ENCODE measurements at regions not wholly inside any gene's neighbourhood (a gene's known extent, or its start where the extent isn't known, plus 50 kb on each side); places are given as distances from the start of the nearest gene placed in this dataset.
"Not testable (repeated sequence)": the region's sequence is repeated elsewhere in the genome, so short reads cannot be mapped to it uniquely, and the experiment has no call there.

DNA sequence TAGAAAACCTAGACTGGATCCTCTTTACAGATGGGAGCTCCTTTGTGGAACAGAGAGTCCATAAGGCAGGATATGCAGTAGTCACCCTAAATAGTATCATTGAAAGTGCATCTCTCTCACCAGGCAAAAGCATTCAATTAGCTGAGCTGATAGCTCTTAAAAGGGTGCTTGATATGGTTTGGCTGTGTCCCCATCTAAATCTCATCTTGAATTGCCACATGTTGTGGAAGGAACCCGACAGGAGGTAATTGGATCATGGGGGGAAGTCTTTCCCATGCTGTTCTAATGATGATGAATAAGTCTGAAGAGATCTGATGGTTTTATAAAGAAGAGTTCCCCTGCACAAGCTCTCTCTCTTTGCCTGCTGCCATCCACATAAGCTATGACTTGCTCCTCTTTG lies 96.2 kb upstream of the RMP24 start:
- no peak for DNase-seq

GRCh38 chr18:35880788-35881455 lies 91.6 kb upstream of the RMP24 start:
- no peak for DNase-seq

DNA sequence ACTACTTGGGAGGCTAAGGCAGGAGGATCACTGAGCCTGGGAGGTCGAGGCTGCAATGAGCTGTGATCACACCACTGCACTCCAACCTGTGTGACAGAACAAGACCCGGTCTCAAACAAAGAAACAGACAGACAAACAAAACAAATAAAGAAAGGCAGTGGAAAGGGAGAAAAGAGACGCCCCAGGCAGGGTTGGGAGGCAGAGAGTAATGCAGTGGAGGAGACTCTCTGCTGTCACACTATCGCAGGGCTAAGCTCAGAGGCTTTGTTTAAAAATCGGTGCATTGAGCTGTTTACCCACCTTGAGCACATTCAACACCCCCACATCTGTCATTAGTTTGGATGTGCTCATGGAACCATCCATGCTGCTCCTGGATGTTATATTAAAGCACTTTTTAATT lies 84.2 kb upstream of the RMP24 start:
- no peak for DNase-seq

DNA sequence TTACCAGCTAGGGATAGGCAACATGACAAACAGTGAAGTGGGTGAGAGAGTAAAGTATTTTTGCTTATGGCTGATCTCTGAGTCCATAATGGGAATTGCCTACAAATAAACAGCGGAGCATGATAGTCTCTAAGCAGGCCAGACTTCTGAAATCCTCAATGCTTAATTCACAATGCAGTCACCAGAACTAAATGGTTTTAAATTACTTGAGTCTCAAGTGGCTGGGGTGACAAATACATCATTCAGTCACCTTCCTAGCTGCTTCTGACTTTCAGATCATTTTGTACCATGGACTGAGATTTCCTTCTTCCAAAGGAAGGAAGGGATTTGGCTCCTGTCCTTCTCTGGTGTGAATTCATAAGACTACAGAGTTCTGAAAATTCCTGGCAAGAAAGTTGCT lies 82.8 kb upstream of the RMP24 start:
- DNase-seq = no peak

DNA sequence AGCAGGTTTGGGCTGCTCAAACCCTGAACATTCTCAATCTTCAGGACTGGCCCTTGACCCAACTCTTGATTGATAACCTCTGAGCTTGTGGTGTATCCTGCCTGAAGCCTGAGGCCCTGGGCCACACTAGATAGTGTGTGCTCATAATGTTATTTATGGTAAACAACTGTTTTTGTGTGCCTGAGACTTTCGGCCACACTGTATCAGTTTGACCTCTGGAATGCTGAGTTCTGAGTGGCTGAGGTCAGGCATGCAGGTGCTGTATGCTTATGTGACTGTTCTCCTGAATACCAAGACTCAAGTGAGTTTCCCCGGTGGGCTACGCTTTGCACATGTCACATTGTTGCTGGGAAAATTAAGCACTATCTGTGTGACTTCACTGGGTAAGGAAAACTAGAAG lies 82.2 kb upstream of the RMP24 start:
- DNase-seq = no peak

GRCh38 chr18:35892118-35892517 lies 80.4 kb upstream of the RMP24 start:
- no peak for DNase-seq

DNA sequence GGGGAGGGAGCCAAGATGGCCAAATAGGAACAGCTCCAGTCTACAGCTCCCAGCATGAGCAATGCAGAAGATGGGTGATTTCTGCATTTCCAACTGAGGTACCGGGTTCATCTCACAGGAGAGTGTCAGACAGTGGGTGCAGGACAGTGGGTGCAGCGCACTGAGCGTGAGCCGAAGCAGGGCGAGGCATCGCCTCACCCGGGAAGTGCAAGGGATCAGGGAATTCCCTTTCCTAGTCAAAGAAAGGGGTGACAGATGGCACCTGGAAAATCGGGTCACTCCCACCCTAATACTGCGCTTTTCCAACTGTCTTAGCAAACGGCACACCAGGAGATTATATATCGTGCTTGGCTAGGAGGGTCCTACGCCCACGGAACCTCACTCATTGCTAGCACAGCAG lies 75.0 kb upstream of the RMP24 start:
- not testable (repeated sequence) for DNase-seq

GRCh38 chr18:35904389-35905037 lies 68.0 kb upstream of the RMP24 start:
- no peak for DNase-seq

DNA sequence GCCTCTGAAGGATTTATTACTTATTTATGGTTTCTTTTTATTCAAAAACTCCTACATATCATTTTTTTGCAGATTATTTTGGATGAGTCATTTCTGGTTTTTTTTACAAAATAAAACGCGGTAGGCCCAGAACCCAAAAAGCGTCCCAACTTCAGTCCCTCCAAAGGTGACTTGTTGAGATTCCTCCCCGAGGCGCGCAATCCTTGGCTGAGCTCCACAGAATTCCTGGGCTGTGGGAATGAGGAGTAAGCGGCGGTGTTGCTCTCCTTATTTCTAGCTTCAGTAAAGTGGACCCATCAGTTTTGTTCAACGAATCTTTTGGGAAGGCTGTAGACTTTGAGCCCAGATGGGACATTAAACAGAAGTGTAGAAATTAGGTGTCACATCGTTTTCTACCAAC lies 67.0 kb upstream of the RMP24 start:
- no peak for DNase-seq

DNA sequence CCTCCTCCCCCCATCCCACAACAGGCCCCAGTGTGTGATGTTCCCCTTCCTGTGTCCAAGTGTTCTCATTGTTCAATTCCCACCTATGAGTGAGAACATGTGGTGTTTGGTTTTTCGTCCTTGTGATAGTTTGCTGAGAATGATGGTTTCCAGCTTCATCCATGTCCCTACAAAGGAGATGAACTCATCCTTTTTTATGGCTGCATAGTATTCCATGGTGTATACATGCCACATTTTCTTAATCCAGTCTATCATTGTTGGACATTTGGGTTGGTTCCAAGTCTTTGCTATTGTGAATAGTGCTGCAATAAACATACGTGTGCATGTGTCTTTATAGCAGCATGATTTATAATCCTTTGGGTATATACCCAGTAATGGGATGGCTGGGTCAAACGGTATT lies 66.2 kb upstream of the RMP24 start:
- not testable (repeated sequence) for DNase-seq

GRCh38 chr18:35910327-35910726 lies 62.2 kb upstream of the RMP24 start:
- no peak for DNase-seq

DNA sequence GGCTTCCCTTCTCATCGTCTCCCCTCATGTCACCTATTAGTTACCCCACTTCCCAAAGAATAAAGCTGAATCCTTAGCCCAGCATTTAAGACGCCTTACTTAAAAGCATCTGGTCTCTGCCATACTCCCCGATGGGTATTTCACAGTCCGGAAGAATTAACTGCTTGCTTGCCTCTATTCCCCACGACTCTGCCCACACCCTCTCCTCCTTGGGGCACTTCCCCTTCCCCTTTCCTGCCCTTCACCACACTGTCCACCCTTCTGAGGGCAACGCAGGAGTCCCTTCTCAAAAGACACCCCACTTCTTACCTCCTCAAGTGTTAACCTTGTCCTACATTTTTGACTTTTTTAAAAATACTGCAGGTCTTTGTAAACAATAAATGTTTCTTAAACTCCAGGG lies 60.1 kb upstream of the RMP24 start:
- no peak for DNase-seq

- DNase-seq = no peak
These were observed 57.4 kb upstream of the RMP24 start for GRCh38 chr18:35915056-35915455.

- DNase-seq = no peak
These were observed 55.4 kb upstream of the RMP24 start for GRCh38 chr18:35917043-35917442.

DNA sequence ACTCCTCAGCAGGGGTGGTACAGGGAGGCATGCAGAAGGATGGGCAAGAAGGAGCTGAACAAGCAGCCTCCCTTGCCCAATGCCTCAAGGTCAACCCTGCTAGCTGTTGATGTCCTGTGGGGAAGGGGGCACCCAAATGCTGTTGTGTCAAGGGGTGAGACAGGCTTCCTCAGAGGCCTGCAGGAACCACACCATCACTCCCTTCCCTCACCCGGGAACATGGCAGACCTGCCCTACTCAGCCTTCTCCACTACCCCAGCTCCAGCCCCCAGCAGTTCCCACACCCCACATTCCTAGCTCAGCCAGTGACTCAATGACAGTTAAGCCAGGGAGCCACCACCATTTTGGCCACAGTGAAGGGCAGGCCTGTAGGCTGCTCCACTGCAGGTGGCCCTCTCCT lies 53.9 kb upstream of the RMP24 start:
- DNase-seq = no peak

DNA sequence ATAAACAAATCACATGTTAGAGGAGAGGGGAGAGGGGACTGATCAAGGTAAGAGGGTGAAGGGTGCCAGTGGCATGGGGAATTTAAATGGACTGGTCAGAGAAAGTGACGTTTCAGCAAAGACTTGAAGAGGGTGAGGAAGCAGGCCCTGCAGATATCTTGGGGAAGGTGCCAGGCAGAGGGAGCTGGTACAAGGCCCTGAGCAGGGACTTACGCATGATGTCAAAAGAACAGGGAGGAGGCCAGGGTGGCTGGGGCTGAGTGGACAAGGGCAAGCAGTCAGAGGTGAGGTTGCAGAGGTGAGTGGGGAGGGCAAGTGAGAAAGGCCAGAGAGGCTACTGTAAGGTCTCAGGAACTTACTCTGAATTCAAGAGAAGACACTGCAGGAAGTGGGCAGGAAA lies 53.3 kb upstream of the RMP24 start:
- no peak for DNase-seq

DNA sequence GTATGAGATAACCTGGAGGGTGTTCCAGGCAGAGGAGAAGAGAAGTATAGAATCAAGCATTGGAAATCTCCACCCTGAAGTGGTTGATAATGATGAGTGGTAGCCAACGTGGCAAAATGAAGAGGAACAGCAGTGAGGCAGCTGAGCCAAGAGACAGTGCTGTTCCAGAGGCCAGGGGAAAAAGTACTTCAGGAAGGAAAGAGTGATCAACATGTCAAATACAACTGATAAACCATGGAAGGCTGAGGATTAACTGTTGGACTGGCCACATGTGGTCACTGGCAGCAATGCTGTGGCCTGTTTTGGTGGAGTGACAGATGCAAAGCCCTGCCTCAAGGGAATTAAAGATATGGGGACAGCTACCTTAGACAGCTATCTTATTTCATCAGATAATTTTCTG lies 51.9 kb upstream of the RMP24 start:
- no peak for DNase-seq

Measured in fibroblast of skin of scalp (primary cell).